Right lung (tissue), 2 donors: ENCODE measurements at regions not wholly inside any gene's neighbourhood (a gene's known extent, or its start where the extent isn't known, plus 50 kb on each side); places are given as distances from the start of the nearest gene placed in this dataset.

Experiments
- DNase-seq, 2 donors: peaks; one replicate each; pipeline ENCODE4 v3.0.0-alpha.2; 2013

DNA sequence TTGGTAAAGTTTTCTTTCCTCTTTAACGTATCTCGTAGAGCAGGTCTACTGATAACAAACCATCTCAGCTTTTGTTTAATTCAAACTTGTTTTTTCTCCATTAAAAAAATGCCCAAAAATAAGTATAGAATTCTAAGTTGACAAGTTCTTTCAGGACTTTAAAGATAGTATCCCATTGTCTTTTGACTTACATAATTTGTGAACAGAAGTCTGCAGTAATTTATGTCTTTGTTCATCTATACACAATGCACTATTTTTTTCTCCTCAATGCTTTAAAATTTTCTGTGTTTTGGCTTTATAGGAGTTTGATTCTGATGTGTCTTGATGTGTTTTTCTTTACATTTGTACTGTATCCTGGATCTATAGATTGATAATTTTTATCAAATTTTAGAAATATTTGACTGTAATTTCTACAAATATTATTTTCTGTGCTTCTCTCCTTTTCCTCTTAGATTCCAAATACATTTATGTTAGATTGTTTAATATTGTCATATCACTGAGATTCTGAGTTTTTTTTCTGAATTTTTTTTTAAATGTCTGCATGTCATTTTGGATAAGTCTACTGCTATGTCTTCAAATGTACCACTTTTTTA lies 143.3 kb downstream of the FTCDNL1 start:
- no peak for DNase-seq

DNA sequence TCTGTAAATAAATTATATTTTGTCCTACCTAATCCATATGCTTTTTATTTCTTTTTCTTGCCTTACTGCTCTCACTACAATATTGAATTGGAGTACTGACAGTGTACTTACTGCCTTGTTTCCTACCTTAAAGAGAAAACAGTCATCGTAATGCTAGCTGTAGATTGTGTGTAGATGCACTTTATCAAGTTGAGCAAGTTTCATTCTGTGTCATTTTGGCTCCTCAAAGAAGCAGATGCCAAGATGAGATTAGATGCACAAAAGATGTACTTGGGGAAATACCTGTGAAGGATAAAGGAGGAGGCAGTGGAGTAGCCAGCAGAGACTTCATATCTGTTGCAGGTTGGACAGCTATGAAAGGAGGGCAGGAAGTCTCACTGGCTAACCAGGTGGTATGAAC lies 145.5 kb downstream of the FTCDNL1 start:
- DNase-seq, result no peak

DNA sequence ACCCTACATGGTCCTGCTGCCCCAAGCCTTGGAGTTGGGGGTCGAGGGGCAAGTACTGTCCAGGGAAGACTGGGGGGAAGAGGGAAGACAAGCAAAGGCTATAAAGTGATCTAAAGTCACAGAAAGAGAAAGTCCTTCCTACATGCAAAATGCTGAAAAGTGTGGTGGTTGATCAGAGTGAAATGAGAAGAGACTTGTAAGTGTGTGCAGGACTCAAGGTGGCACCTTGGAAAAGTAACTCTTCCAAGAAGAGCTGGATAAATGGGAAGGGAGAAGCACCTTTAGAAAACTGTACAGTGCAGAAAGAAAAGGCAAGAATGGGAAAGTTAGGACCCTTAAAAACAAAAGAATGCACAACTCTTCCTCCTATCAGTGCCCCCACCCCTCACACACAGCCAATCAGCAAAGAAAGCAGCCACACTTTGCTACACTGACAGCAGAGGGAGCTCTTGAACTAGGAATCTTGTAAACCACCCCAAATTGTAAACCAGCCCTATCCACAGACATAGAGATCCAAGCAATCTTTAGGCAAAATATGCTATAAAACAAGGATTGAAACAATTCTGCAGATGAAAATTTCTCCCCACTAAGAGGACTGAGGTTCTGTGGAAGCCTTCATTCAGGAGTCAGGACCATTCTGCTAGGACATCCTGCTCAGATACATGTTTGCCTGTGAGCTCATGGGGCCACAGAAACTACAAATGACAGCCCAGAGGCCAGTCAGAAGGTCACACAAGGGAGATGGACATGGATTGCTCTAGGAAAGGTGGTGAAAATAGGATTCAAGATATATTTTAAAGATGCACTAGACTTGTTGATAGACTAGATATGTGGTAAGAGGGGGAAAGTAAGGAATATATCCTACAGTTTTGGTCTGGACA lies 146.4 kb downstream of the FTCDNL1 start:
- peak in 1 of 2 donors; percentile 21 for DNase-seq

DNA sequence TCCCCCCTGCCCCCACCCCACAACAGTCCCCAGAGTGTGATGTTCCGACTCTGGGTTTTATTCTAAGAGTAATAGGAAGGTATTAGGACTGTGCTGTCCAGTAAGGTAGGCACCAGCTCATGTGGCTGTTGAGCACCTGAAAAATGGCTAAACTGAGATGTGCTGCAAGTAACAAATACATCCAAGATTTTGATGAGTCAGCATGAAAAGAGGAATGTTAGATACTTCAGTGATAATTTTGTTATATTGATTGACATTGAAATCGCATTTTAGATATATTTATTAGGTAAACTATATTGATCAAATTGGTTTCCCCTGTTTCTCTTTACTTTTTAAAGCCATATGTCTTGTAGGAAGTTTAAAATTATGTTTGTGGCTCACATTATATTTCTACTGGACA lies 147.8 kb downstream of the FTCDNL1 start:
- no peak for DNase-seq

DNA sequence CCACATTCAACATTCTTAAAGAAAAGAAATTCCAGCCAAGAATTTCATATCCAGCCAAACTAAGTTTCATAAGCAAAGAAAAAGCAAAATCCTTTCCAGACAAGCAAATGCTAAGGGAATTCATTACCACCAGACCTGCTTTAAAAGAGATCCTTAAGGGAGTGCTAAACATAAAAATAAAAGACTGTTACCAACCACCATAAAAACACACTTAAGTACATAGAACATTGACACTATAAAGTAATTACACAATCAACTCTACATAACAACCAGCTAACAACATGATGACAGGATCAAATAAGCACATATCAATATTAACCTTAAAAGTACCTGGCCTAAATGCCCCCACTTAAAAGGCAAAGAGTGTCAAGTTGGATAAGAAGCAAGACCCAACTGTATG lies 153.5 kb downstream of the FTCDNL1 start:
- no peak for DNase-seq

DNA sequence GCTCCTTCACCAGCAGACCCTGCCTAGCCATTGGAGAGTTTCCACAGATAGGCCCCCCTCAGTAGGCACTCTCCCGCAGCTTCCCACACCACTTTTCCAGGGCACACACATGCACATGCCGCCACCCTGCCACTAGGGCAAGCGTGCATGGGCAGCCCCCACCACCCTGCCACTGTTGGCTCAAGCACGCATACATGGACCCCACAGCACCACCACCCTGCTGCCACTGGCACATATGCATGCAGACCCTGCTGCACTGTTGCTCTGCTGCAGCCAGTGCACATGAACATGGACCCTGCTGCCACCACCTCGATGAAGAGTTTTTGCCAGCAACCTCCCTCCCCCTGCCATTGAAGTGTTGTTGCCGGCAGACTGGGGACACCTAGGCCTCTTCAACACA lies 154.9 kb downstream of the FTCDNL1 start:
- no peak for DNase-seq

DNA sequence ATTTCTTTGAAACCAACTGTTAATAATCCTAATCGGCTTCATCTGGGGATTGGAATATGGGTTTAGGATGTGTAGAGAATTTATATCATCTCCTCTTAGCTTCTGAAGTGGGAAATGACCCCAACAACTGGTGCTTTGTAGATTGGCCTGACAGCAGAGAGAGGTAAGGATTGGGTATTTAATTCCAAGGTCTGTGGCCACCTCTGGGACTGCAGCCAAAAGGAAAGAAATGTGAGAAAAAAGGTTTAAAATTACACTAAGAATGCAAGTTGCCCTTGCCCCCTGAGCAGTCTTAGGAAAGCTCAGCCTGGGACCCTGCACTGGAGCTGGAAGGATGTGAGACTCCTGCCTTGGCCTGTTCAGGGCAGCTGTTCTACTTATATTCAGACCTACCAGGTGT lies 157.1 kb downstream of the FTCDNL1 start:
- DNase-seq, result no peak

DNA sequence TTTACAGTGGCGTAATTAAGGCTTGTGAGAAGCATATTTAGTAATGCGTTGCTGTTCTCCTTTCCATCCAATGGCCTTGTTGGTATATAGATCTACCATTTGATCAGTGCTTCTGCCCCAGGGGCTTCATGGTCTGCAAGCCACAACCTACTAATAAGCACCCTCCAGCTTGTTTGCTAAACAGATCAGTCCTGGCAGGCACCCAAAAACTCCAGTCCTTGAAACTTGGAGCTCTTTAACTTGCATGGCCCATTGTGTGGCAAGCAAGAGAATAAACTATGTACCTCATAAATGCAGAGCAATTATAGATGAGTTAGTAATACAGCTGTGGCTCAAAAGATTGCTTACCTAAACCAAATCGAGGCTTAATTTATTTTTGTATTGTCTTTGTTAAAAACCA lies 158.5 kb downstream of the FTCDNL1 start:
- no peak for DNase-seq

DNA sequence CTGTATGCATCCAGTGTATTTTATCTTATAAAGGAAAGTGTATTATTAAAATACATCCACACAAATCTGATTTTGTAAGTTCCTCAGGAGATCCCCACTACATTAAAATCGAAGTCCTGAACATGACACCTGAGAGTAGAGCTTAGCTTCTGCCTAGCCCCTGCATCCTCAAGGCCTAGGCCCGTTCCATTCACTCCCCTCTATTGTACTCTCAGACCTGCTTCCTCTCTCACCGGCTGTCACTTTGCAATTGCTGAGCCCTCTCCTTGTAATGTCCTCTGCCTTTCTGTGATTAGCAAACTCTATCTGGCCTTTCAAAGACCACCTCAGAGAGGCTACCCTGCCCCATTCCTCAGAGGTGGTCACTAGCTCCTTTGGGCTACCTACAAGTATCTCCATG lies 160.8 kb downstream of the FTCDNL1 start:
- DNase-seq, result no peak

DNA sequence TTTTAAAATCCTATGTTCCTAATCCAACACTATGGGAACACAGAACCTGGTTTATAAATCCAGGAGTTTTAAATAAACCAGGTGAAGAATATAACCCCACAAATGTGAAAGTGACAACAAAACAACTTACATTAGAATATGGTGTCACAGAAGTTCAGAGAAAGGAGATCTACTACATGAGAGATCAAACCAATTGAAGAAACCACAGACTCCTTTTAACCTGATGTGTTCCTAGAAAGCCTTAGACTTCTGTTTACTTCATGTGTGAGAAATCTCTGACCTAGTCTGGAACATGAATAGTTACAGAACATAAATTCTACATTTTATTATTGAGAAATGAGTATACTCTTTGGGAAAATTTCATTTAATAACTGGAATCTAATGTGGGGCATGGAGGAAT lies 165.3 kb downstream of the FTCDNL1 start:
- DNase-seq, result no peak

DNA sequence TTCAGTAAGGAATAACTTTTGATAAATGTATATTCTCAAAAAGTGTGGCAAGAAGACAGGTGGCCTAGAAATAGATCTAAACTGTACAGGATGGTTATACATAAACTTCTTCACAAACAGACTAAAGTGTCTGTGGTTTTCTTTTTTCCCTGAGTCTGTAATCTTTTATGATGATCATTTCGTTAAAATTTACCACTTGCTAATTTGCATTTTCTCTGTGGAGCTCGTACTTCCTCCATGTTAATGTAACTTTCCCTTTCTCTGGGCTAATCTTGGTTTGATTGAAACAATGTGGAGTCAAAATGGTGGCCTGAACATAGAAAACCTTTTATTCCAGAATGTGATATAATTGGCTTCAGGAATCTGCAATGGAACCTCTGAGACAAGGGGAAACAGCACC lies 166.2 kb downstream of the FTCDNL1 start:
- DNase-seq, result no peak

DNA sequence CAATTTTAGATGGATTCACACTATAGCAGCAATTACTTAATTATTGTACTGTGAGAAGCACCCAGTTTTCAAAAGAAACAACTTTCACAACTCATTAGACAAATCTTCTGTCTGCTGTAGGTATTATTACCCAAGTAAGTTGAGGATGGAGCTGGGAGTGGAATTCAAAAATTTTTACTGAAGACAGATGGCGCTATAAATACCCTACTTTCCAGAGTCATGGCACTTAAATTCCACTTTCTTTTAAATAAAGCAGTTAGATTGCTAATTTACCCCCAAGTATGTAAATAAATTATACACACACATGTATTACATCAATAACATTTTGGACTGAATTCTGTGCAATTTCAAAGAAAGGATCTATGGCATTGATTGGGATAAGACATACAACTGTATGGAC lies 166.8 kb downstream of the FTCDNL1 start:
- no peak for DNase-seq

DNA sequence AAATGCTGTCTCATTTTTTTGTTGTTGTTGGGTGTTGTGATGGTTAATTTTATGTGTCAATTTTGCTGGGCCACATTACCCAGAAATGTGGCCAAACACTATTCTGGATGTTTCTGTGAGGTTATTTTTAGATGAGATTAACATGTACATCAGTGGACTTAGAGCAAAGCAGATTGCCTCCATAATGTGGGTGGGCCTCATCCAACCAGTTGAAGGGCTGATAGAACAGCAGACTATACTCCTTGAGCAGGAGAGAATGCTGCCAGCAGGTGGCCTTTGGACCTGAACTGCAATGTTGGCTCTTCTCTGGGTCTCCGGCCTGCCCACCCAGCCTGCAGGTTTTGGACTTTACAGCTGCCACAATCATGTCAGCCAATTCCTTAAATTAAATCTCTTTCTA lies 169.0 kb downstream of the FTCDNL1 start:
- DNase-seq, result no peak

DNA sequence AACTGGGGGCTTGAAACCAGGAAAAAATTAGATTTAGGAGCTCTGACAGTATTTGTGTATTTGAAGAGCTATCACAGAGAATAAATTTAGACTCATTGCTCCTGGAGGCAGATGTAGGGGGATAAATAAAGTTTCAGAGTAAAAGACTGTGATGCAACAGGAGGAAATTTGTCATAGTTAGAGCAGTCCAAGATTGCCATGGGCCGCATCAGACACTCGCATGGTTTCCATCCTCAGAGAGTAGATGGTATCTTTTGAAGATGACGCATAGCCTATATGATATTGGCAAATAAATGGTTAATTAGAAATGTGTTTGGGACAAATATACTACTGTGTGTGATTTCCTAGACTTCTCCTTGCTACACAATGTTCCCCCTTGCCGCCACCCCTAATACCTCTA lies 170.5 kb downstream of the FTCDNL1 start:
- no peak for DNase-seq

DNA sequence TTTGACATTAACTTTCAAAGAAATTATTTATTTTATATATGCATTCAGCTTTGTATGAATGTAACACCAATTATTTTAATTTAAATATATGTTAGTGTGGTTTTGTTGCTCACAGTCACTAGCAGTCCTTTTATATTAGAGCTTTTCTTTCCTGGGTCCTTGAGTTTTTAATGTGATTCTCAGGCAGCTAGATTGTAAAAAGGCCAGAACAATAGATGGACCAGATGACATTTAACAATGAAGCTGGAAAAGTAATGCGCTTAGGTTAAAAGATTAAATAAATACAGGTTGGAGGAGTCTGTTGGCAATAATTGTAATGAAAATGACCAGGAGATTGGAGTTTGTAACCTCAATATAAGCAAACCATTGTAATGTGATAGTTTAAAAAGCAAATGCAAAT lies 171.1 kb downstream of the FTCDNL1 start:
- DNase-seq, result no peak

DNA sequence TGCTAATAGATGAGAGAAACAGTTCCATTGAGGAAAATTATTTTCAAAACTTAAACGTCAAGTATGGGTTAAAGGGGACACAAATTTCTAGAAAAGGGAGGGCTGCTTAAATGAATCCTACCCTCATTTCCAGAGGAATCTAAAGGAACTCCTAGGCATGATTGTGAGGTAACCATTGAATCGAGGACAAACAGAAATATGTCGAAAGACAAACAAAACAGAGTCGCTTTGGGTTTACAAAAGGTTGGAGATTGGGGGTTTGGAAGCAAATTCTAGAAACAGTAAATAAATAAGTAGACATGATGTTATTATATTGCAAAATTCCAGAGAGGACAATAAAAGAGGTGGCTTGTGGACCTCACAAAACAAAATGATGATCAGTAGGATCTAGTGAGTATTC lies 173.1 kb downstream of the FTCDNL1 start:
- DNase-seq, result no peak

DNA sequence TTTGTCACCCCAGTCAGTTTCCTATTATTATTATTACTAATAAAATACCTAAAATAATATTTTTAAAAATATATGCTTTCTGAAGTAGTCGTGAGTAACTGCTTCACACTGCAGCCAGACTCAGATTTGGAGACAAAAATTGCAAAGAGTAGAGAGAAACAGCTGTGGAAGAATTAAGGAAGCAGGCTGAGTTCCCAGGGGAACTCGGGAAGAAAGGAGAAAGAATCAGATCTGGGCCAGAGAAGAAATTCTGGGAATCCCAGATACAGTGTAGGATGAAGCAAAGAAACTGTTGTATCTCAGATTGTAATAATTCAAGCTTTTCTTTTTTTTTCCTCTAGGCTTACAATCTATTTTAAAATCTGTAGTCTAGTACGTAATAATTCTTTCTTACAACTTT lies 182.3 kb downstream of the FTCDNL1 start:
- no peak for DNase-seq

DNA sequence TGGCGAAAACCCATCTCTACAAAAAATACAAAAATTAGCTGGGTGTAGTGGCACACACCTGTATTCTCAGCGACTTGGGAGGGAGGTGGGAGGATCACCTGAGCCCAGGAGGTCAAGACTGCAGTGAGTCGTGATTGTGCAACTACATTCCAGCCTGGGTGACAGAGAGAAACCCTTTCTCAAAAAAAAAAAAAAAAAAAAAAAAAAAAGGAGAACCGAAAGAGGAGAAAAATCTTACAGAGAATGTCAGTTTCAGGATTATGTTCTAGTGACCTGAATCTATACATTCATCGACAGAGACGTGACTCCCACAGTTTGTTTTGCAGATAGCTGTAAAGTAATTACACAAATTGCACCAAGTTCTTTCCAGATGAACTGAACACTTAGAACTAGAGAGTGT lies 187.8 kb downstream of the FTCDNL1 start:
- DNase-seq, result no peak

DNA sequence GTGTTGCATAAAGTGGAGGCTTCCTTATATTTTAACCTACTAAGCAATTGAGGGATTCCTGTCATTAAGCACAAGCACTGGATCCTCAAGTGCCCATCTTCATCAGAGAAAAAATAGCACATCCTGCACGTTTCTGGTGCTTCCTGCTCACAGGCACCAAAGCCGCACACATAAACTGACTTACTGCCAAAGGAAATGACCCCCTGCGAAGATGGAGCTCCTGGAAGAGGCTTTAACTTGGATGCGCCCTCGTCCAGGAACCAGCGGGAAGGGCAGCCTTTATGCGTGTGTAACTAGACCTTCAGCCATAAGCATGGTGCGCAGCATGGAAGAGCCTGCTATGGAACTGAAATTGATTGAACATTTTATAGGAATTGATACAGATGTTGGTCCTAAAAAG lies 188.7 kb downstream of the FTCDNL1 start:
- no peak for DNase-seq

DNA sequence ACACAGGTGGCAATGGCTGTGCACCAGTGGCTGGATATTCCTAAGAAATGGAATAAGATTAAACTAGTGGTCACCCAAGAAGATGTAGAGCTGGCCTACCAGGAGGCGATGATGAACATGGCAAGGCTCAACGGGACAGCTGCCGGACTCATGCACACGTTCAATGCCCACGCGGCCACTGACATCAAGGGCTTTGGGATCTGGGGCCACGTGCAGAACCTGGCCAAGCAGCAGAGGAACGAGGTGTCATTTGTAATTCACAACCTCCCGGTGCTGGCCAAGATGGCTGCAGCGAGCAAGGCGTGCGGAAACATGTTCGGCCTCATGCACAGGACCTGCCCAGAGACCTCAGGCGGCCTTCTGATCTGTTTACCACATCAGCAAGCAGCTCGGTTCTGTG lies 190.8 kb downstream of the FTCDNL1 start:
- DNase-seq, result no peak

DNA sequence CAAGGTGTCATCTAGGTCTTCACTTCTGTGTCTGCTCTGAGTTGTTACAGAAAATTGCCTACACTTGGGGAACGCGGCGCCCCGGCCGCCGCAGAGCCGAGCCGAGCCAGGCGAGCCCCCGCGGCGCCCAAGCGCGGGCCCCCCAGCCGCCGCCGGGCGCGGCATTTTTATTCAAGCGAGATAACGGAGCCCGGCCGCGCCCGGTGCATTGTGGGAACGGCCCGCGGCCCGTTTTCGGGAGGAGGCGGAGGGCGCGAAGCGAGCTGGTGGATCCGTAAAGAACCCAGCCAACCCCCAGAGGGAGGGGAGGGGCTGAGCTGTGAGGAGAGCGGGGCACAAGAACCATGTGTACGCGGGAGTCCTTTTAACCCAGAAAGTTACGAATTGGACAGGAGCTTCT lies 191.8 kb downstream of the FTCDNL1 start:
- DNase-seq, result peak; percentile 37 to 48

DNA sequence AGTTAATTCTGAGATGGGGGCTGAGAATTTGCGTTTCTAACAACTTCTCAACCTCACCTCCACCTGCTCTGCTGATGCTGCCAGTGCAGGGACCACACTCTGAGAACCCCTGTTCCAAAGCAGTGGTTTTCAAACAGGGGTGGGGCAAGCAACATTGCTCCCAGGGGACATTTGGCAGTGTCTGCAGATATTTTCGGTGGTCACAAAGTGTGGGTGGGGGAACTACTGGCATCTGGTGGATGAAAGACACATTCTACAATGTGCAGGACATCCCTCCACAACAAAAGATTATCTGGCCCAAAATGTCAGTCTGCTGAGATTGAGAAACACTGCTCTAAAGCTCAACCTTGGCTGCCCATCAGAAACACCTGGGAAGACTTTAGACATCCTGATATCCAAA lies 188.7 kb upstream of the SATB2 start:
- no peak for DNase-seq

DNA sequence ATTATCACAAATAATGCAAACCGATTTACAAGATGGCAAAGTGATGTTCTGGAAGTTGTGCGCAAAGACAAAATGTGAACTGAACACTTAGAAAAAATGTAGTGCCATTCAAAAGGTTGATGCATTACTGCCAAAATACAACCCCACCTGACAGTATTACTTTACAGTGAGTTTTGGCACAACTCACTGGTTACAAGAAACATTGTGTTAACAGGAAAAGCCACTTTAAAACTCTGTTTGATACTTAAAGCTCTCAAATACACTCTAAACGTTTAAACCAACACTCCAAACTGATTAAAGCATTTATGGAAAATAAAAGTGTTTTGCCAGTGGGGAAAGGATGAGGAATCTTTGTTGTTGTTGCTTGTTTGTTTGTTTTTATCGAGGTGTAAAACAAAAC lies 173.4 kb upstream of the SATB2 start:
- no peak for DNase-seq

DNA sequence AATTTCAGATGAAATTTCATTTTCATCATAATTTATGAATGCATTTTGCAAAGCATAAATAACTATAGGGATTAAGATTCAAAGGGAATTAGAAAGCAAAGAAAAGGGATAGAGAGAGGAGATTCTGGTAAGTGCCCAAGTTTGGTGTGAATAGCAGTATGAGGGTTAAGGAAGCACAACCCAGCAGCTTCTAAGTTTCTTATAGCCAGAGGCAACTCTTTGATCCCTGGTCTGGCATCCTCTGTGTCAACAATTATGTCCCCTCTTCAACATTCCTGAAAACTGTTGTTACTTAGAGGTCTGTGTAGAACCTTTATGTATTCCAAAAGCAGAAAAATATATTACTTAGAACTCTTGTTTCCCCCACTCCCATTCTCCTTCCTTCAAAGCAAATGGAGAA lies 171.6 kb upstream of the SATB2 start:
- no peak for DNase-seq
